LNCAP (cell line): ENCODE measurements at regions not wholly inside any gene's neighbourhood (a gene's known extent, or its start where the extent isn't known, plus 50 kb on each side); places are given as distances from the start of the nearest gene placed in this dataset.

Source experiments
- TF ChIP-seq, protein P1 (sequence below): fragments of 450-650 bp; IDR thresholded peaks from 2 replicates; pipeline ENCODE4 v1.5.1; 2017; ENCODE audit warnings: mild to moderate bottlenecking

DNA sequence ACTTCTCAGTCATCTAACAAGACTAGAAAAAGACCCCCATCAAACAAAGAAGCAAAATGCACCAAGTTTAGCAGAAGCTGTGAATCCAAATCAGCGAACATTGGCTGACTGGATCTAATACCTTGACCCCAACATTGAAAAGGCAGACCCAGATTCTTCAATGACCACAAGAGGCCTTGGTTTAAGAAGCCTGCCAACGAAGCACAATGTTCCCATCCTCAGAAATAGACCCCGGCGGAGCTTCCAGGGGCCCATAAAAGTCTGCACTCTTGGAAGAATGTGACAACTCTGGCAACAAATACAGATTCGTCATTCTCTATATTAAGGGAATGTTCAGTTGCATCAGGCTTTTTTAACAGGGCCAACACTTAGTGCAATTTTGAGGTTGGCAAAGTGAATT is 112.8 kb upstream of the BCL6 start:
- TF ChIP-seq, protein P1, sequence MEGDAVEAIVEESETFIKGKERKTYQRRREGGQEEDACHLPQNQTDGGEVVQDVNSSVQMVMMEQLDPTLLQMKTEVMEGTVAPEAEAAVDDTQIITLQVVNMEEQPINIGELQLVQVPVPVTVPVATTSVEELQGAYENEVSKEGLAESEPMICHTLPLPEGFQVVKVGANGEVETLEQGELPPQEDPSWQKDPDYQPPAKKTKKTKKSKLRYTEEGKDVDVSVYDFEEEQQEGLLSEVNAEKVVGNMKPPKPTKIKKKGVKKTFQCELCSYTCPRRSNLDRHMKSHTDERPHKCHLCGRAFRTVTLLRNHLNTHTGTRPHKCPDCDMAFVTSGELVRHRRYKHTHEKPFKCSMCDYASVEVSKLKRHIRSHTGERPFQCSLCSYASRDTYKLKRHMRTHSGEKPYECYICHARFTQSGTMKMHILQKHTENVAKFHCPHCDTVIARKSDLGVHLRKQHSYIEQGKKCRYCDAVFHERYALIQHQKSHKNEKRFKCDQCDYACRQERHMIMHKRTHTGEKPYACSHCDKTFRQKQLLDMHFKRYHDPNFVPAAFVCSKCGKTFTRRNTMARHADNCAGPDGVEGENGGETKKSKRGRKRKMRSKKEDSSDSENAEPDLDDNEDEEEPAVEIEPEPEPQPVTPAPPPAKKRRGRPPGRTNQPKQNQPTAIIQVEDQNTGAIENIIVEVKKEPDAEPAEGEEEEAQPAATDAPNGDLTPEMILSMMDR, result no peak

DNA sequence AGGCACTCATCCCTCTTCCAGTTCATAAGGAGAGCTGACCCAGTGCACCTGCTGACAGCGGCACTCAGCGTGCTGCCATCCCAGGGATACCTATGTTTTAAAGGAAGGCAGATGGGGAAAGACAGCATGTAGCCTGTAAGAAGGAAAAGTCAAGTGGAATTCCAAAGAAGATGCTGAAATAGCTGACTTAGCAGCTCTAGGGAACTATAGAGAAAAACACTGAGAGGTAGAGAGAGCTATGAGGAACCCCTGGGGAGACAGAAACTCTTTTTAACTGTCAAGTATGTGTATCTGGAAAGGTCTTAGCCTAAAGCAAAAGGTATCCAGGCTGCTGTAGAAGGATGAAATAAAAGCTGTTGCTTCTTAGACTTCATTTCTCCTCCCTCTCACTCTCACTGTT is 113.4 kb upstream of the BCL6 start:
- TF ChIP-seq, protein P1, result no peak

DNA sequence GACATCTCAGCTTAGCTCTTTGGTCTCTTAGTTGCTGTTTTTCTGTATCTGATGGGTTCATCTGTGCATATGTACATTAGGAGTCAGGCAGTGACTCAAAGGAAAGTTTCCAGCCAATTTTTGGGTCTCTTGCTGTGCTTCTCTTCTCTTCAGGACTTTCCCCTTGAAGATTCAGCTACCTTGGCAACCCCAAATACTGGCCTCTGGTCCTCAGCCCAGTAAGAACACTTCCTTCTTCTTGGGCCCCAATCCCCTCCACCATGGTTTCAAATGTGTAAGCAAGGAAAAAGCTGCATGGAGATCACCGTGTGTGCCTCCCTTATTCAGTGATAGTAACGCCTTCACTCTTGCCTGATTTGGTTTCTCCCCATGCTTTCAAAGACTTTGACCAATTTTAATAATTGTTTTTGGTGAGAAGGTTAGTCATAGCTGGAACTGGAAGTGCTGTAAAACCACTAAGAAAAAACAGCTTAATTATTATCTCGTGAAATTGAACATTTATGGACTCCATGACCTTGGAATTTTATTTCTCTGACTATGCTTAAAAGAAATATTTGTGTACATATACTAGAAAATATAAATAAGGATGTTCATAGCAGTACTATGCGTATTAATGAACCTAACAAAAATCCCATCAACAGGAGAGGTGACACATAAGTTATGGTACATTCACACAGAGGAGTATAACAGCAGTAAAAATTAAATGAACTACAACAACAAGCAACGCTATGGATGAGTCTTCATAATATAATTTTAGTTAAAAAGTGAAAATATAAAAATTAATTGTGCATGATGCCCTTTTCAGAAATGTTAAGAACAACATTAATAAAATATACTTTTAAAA is 125.3 kb upstream of the BCL6 start:
- TF ChIP-seq, protein P1, result no peak

DNA sequence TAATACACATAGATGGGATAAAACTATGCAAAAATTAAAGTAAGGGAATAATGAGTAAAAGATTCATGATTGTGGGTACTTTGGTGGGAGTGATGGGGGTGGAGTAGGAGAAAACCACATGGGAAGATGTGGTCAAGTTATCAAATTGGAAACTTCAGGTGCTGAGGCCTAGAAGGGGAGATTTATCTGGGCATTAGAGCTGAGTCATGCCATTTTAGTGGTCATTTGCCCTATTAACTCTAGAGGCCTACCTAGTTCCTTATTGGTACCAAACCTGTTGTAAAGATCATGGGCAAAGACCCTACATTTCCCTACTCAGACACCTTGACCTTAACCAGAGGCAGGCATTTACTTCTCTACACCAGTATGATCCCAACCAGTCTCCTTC is 125.9 kb upstream of the BCL6 start:
- TF ChIP-seq, protein P1, result no peak

DNA sequence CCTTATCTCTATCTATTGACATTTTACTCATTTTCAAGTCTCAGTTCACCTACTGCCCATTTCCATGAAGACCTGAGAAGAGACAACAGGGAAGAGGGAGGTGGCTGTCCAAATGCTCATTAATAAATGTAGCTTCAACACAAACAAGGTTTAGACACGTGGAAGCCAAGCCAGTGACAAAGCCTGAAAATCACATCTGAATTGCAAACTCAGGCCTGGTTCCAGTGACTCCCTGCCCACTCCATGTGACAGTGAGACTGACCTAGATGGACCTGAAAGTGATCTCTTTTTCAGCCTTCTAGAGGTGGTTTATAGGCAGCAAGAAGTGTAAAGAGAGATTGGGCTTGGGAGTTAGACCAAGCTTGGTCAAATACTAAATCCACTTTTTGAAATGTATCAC is 126.6 kb upstream of the BCL6 start:
- TF ChIP-seq, protein P1, result no peak

DNA sequence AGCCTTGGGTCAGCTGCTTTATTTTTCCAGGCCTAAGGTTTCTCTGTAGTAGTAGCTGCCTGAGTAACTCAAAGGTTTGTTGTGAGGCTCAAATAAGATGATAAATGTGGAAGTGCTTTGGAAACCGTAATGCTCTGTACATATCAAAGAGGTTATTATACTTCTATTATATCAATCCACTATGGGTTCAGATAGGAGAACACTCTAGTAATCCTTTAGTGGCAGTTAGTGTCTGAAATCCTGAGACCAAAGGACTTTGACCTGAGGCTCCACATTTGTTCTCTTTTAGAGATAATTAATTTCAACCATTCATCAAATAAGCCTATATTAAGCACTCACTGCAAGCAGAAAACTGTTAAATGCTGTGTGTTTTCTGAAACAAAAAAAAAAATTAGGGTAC is 128.6 kb upstream of the BCL6 start:
- TF ChIP-seq, protein P1, result no peak

DNA sequence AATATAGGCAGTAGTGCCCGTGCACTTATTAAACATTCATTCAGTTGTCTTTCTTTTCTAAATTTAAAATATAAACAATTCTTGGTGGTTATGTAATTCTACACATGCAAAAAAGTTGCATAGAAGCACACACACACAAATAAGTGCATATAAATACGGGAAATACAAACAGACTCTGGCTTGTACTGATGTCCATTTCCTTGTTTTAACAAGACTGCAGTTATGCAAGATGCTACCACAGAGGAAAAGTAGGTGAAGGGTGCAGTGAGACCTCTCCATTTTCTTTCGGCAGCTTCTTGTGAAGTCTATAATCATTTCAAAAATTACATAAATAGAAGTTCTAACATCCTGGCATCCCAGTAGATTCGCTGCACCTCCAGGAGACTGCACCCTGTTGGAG is 130.6 kb upstream of the BCL6 start:
- TF ChIP-seq, protein P1, result no peak
